ENCODE measurements at regions not wholly inside any gene's neighbourhood (a gene's known extent, or its start where the extent isn't known, plus 50 kb on each side); places are given as distances from the start of the nearest gene placed in this dataset.
"Not testable (repeated sequence)": the region's sequence is repeated elsewhere in the genome, so short reads cannot be mapped to it uniquely, and the experiment has no call there.

DNA sequence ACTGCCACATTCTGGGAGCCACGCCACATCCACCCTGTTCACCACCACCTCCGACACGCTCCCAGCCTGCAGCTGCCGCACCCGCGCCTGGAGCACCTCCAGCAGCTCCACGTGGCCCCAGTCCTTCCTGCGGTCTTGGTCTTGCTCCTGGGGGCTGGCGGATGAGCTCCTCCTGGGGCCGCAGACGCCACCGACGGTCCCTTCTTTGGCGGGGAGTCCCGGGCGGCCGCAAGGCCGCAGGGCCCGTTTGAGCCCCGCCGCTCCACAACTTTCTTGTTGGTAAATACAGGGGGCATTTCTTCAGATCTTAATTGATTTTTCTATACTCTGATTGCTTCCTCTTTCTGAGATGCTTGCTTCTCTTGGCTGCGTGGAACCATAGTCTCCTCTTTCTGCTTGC is 75.3 kb upstream of the MED13 start:
- ChIA-PET POLR2A (no interaction called here), CTCF (no interaction called here)
- TF ChIP-seq FOXA1 (IDR thresholded peaks at IDR 0.05) (no peak), TARDBP (IDR thresholded peaks at IDR 0.05) (no peak), SUZ12 (IDR thresholded peaks at IDR 0.05) (no peak), NFRKB (IDR thresholded peaks at IDR 0.05) (no peak), CTBP1 (IDR thresholded peaks at IDR 0.05; ENCODE audit: borderline replicate concordance) (no peak), FOXM1 (IDR thresholded peaks at IDR 0.05; ENCODE audit: borderline replicate concordance) (no peak), BHLHE40 (IDR thresholded peaks at IDR 0.05; ENCODE audit: borderline replicate concordance) (no peak), L3MBTL2 (conservative IDR thresholded peaks at IDR 0.05) (no peak), ZNF384 (IDR thresholded peaks at IDR 0.05) (no peak), ARNT (IDR thresholded peaks at IDR 0.05) (no peak), SP1 (IDR thresholded peaks at IDR 0.05) (no peak), HDGF (IDR thresholded peaks at IDR 0.05; ENCODE audit: borderline replicate concordance) (no peak), FOXK2 (IDR thresholded peaks at IDR 0.05) (no peak), LEF1 (IDR thresholded peaks at IDR 0.05; ENCODE audit: borderline replicate concordance) (no peak), ELF4 (IDR thresholded peaks at IDR 0.05) (no peak)
- TF ChIP-seq, protein P1, sequence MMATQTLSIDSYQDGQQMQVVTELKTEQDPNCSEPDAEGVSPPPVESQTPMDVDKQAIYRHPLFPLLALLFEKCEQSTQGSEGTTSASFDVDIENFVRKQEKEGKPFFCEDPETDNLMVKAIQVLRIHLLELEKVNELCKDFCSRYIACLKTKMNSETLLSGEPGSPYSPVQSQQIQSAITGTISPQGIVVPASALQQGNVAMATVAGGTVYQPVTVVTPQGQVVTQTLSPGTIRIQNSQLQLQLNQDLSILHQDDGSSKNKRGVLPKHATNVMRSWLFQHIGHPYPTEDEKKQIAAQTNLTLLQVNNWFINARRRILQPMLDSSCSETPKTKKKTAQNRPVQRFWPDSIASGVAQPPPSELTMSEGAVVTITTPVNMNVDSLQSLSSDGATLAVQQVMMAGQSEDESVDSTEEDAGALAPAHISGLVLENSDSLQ (IDR thresholded peaks at IDR 0.05), result no peak
- no peak for DNase-seq (ENCODE audit: extremely low spot score)

DNA sequence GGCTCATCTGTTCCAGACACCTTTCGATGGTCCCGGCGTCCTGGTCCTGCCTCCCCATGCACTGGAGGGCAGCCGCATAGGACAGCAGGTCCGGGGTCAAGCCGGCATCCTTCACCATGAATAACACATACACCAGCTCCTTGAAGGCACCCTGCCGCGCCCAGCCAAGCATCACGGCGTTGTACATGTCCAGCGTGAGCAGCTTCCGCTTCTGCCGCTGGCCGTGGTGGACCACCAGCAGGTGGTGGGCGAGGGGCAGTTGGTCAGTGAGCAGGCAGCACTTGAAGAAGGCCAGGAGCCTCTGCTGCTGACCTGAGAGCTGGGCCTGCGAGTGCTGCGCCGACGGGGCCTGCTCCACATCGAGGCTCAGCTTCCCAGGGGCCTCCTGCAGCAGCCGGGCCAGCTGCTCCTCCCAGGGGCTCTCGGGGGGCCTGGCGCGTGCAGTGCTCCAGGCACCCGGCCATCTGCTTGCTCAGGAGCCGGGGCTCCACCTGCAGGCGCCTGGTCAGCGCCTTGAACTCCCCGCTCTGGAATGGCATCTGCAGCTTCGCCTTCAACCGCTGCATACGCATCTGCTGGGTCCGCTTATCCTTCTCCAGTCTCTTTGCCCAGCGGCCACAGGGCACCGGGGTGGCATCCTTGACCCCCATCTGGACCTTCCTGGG is 74.7 kb upstream of the MED13 start:
- POLR2A ChIA-PET; DNase-seq (ENCODE audit: extremely low spot score); CTCF ChIA-PET: not testable (repeated sequence)

DNA sequence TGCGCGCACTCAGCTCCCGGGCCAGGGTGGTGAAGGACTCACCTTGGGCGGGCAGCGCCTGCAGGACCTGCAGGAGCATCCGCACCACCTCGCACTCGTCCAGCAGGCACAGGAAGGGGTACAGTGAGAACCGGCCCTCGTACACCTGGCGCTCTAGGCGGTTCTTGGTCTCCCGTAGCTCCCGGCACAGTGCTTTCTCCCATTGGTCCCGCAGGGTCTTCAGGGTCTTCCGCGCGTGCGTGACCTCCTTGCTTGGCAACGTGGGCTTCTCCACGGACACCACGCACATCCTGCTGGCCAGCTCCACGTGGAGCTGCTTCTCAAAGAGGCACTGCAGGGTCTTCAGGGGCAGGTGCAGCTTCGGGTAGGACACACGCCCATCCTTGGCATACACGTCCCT is 74.1 kb upstream of the MED13 start:
- ChIA-PET POLR2A (no interaction called here), CTCF (no interaction called here)
- TF ChIP-seq ZNF384 (IDR thresholded peaks at IDR 0.05), result no peak
- TF ChIP-seq L3MBTL2 (conservative IDR thresholded peaks at IDR 0.05), result no peak
- TF ChIP-seq HDGF (IDR thresholded peaks at IDR 0.05; ENCODE audit: borderline replicate concordance), result no peak
- no peak for TF ChIP-seq ARNT (IDR thresholded peaks at IDR 0.05)
- TF ChIP-seq NFRKB (IDR thresholded peaks at IDR 0.05), result no peak
- TF ChIP-seq LEF1 (IDR thresholded peaks at IDR 0.05; ENCODE audit: borderline replicate concordance), result no peak
- no peak for TF ChIP-seq CTBP1 (IDR thresholded peaks at IDR 0.05; ENCODE audit: borderline replicate concordance)
- no peak for TF ChIP-seq ELF4 (IDR thresholded peaks at IDR 0.05)
- TF ChIP-seq FOXK2 (IDR thresholded peaks at IDR 0.05), result no peak
- DNase-seq (ENCODE audit: extremely low spot score), result no peak

DNA sequence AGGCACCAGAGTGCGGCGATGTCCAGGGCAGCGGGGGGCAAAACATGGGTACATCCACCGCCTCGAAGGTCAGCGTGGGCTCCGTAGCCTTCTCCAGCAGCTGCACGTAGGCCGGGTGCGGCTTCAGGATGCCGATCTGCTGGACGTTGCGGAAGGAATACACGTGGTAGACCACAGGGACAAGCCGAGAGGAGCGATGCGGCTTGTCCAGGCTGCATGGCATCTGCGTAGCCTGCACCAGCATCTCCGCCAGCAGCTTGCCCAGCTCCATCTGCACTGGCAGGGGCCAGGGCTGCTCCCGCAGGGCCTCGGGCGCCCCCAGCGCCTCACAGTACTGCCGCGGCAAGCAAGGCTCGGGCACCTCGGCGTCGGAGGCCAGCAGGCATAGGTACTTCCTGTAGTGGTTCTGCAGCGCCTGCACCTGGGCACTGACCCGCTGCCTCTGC is 73.6 kb upstream of the MED13 start:
- DNase-seq (ENCODE audit: extremely low spot score); CTCF ChIA-PET; POLR2A ChIA-PET: not testable (repeated sequence)

DNA sequence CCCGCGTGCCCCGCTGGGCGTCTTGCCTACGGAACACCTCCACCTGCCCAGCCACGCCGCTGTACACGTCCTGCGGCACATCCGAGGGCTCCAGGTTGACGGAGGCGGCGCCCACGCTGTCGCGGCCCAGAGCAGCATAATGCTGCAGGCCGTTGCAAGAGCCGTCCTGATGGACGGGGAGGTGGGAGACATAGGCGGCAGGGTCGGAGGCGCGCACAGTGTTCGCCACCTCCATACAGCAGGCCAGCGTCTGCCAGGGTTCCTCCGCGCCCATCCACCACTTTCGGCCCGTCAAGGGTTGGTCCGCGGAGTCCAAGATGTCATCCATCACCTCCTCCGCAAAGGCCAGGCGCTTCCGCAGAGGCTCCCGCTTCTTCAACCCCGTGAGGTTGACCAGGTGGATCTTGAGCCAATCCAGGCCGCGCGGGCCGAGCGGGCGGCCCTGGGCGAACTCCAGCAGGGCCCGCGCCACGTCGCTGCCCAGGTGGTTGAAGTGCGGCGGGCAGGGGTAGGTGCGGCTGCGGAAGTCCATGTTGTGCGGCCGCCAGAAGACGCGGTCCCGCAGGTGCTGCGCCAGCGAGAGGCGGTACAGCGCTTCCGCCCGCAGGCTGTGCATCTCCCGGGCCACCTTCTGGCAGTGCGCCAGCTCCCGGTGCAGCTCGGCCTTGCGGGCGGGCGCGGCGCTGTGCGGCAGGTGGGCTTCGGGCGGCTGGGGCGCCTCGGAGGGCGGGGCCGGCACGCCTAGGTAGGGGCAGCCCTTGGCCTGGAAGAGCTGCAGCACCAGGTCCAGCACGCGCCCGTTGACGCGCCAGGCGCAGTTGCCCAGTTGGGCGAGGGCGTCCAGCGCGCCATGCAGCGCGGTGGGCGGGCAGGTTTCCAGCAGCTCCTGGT is 72.9 kb upstream of the MED13 start:
- DNase-seq (ENCODE audit: extremely low spot score); POLR2A ChIA-PET; CTCF ChIA-PET: not testable (repeated sequence)

DNA sequence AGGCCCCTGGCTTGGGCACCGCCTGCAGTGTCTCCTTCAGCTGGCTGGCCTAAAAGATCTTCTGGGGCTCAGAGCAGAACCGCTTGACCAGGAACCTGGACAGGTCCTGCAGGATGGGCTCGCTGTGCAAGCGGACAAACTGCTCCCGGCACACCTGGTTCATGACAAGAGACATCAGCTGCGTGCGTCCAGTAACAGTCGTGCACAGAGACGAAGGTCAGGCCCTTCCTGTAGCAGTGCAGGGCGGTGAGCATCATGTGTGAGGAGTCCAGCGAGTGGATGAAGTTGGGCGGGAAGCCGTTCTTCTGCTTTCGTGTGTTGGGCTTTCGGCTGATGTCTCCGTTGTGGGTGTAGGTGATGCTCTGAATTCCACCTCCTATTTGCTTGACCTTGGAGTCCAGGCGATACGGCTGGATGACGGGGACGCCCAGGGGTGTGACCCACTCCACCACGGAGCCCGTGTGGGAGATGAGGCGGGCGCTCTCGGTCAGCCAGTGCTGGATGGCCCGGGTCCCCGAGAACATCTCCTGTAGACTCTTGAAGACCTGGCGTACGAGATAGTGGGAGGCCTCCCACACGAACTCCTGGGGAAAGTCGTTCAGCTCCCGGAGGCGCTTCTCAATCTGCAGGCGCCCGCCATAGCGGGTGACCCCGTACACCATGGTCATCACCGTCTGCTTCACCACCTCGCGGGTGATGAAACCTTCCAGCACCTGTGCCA is 72.1 kb upstream of the MED13 start:
- DNase-seq (ENCODE audit: extremely low spot score); CTCF ChIA-PET; POLR2A ChIA-PET: not testable (repeated sequence)

DNA sequence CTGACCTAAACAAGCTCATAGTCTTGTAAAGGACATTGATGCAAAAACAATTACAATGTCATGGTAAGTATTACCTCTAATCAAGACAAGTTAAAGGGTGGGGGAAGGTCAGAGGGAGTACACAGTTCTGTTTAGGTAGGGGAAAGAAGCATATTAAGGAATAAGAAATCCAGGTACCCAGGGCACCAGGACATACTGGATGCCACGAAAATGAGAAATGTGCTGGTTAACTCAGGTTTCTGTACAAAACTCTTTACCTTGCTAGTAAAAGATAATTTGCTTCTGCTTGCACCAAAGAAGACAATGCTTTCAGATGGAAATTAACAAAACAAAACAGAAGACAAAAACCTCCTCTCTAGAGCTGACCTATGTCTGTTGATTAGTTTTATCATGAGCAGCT is 70.7 kb upstream of the MED13 start:
- POLR2A ChIA-PET, result interaction anchor here (1.2 kb wide), 1 partner anchor 9 kb away, joined by 3 read pairs; no protein-coding TSS in a partner anchor
- DNase-seq (ENCODE audit: extremely low spot score), result no peak

DNA sequence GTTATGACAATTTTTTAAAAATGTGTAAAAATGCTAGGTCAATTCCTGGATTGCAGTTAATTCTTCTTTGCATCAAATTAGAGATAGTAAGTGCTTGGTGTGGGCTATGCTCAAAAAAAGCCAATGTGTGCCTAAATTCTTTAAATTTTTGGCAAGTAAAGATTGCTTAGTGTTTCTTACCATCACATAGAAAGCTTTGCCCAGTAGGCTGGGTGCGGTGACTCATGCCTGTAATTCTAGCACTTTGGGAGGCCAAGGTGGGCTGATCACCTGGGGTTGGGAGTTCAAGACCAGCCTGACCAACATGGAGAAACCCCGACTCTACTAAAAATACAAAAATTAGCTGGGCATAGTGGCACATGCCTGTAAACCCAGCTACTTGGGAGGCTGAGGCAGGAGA is 70.0 kb upstream of the MED13 start:
- POLR2A ChIA-PET, result interaction anchor here (1.2 kb wide), 1 partner anchor 9 kb away, joined by 3 read pairs; no protein-coding TSS in a partner anchor
- CTCF ChIA-PET, result not testable (repeated sequence)

More for the DNA sequence above, 70.7 kb upstream of the MED13 start:
- CTCF ChIA-PET, result no interaction called here
- TF ChIP-seq FOXK2 (IDR thresholded peaks at IDR 0.05) (no peak), ARNT (IDR thresholded peaks at IDR 0.05) (no peak), SP1 (IDR thresholded peaks at IDR 0.05) (no peak), BHLHE40 (IDR thresholded peaks at IDR 0.05; ENCODE audit: borderline replicate concordance) (no peak), L3MBTL2 (conservative IDR thresholded peaks at IDR 0.05) (no peak), FOXM1 (IDR thresholded peaks at IDR 0.05; ENCODE audit: borderline replicate concordance) (no peak), NFRKB (IDR thresholded peaks at IDR 0.05) (no peak)
- TF ChIP-seq, protein P1 (IDR thresholded peaks at IDR 0.05), result no peak

More for the DNA sequence above, 70.0 kb upstream of the MED13 start:
- not testable (repeated sequence) for DNase-seq (ENCODE audit: extremely low spot score)
